Body of pancreas (tissue), 4 donors: ENCODE measurements at regions not wholly inside any gene's neighbourhood (a gene's known extent, or its start where the extent isn't known, plus 50 kb on each side); places are given as distances from the start of the nearest gene placed in this dataset.

Experiments used
- ATAC-seq: fragments of 150-250 bp; one replicate; pipeline ENCODE4 v1.9.1; 2016
- DNase-seq, 4 donors: peaks; one replicate each; pipeline ENCODE4 v3.0.0-alpha.2; 2019
- H3K27ac ChIP-seq, 4 donors: fragments of 200-600 bp; sonication (generic); 1 replicate in 3 of 4; 2 replicates in 1 of 4; pipeline versions ENCODE4 v1.5.1 to v1.6.1; 2016 to 2019; ENCODE audit warnings: mild to moderate bottlenecking in 1 of 4, mixed read lengths in 1 of 4, moderate library complexity in 1 of 4
- H3K27me3 ChIP-seq, 2 donors: fragments of 200-600 bp; sonication (generic); one replicate each; pipeline ENCODE4 v1.6.0; 2016; ENCODE audit warnings: mild to moderate bottlenecking in 1 of 2
- H3K36me3 ChIP-seq, 2 donors: fragments of 200-600 bp; sonication (generic); replicated peaks in 1 of 2; 2 replicates each; pipeline ENCODE4 v1.5.1; 2016; ENCODE audit warnings: low read depth in 2 of 2; ENCODE audit not compliant: insufficient read depth in 1 of 2
- H3K4me1 ChIP-seq: fragments of 200-600 bp; sonication (generic); one replicate; pipeline ENCODE4 v1.6.0; 2016
- H3K4me3 ChIP-seq, 2 donors: fragments of 200-600 bp; sonication (generic); 1 replicate in 1 of 2; 2 replicates in 1 of 2; pipeline ENCODE4 v1.5.1; 2016 to 2019
- H3K9me3 ChIP-seq, 3 donors: fragments of 200-600 bp; sonication (generic); 1 replicate in 2 of 3; 2 replicates in 1 of 3; pipeline ENCODE4 v1.5.1; 2016
- POLR2A ChIP-seq, 3 donors: fragments of 450-650 bp; IDR thresholded peaks; one replicate each; pipeline ENCODE4 v1.6.1; 2016; ENCODE audit warnings: antibody characterized with exemption in 3 of 3, mild to moderate bottlenecking in 2 of 3
- WGBS, 2 donors: methylation state at CpG; one replicate each; pipeline ENCODE4 v1.1.5; 2017; 5-methylcytosine and 5-hydroxymethylcytosine counted together
- intact Hi-C: fragments of 100-400 bp; cut with DNase I; formaldehyde crosslinking; loops from one replicate; pipeline ENCODE4 v1.15.1; 2023
- TF ChIP-seq, protein P1 (sequence below), 7 experiments: fragments of 450-650 bp in 4 of 7; fragments of 200-600 bp in 3 of 7; sonication (generic) in 3 of 7; IDR thresholded peaks; one replicate each; pipeline ENCODE4 v1.5.1; 2016 to 2019; ENCODE audit warnings: antibody characterized with exemption in 7 of 7

DNA sequence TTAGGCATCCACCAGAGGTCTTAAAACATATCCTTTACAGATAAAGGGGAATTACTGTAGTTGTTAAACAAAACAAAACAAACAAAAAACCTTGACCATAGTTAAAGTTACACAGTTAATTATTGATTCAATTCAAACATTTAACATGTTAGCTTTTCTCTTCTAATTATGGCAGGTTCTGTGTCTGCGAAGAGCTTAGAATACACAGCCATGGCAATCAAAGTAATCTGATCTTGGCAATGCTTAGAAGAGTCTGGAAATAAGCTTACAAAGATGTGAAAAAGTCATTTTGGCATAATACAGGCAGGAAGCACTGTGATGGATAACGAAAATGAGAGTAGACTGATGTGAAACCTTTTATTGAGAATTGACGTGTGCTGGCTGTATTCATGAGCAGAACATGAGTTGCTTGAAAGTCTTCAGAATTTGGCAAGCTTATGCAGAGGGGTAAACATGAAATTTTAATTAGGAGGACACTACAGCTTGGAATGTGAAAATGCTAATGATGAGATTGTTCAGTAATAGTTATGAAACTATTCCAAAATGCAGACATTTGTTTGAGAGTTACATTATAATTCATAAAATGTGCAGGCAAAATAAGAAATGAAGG lies 629.6 kb downstream of the FSCB start:
- DNase-seq = no peak
- H3K9me3 ChIP-seq = no peaks in the 10 kb centered on the region
- H3K36me3 ChIP-seq = no peaks in the 10 kb centered on the region
- TF ChIP-seq POLR2A (IDR thresholded peaks at IDR 0.05) = no peak
- TF ChIP-seq, protein P1, sequence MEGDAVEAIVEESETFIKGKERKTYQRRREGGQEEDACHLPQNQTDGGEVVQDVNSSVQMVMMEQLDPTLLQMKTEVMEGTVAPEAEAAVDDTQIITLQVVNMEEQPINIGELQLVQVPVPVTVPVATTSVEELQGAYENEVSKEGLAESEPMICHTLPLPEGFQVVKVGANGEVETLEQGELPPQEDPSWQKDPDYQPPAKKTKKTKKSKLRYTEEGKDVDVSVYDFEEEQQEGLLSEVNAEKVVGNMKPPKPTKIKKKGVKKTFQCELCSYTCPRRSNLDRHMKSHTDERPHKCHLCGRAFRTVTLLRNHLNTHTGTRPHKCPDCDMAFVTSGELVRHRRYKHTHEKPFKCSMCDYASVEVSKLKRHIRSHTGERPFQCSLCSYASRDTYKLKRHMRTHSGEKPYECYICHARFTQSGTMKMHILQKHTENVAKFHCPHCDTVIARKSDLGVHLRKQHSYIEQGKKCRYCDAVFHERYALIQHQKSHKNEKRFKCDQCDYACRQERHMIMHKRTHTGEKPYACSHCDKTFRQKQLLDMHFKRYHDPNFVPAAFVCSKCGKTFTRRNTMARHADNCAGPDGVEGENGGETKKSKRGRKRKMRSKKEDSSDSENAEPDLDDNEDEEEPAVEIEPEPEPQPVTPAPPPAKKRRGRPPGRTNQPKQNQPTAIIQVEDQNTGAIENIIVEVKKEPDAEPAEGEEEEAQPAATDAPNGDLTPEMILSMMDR (IDR thresholded peaks at IDR 0.05) = no peak
- no peak overlapping the region for H3K27ac ChIP-seq
- 6 to 9% methylated on average over 3 of the region's 3 CpGs for WGBS, 2 donors
- H3K27me3 ChIP-seq = no peaks in the 10 kb centered on the region
- intact Hi-C loops = no loop called here
- peaks cover 6% of the 10 kb centered on the region for H3K4me1 ChIP-seq
- no peak for ATAC-seq
- H3K4me3 ChIP-seq = no peak overlapping the region

DNA sequence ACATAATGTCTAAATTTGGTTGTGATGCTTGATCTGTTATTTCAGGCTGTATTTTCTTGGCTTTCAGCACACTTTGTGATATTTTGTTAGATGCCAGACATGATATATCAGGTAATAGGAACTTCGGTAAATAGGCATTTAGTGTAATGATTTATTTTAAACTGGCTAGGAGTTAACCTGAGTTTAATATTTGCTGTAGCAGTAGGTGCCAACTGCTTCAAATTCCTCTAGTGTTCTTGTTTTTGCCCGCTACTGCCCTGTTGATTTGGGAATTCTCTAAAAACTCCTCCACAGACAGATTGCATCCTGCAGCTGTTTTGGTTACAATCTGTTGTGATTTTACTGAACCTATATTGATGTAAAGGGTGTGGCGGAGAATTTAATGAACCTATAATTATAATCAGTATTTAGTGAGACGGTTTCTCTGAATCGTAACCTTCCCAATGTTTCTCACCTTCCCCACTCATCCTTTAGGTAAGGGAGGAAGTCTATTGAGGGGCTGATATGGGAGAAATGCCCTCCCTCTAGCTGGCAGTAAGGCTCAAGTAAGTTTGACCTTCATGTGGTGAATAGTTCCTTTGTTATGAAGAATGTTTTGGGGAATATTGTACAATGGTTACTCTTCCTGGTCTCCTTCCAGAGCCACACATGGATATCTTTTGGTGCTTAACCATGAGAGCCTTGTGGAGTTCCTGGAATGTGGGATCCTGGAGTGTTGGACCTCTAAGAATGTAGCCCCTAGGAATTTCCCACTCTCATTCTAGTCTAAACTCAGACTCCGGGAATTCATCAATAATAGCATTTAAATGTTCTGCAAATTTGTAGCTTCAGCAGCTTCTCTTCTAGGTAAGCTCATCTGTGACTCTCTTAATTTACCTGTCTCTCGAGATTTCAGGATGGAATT lies 634.1 kb downstream of the FSCB start:
- no peaks in the 10 kb centered on the region for H3K36me3 ChIP-seq
- no peak for TF ChIP-seq POLR2A (IDR thresholded peaks at IDR 0.05)
- TF ChIP-seq, protein P1 (IDR thresholded peaks at IDR 0.05) = no peak
- ATAC-seq (peak; percentile 74), DNase-seq (no peak)
- intact Hi-C loops = no loop called here
- no peaks in the 10 kb centered on the region for H3K27me3 ChIP-seq
- H3K27ac ChIP-seq = peak overlapping the region in 3 of 4 donors; percentile 18 to 67 (median 63)
- H3K9me3 ChIP-seq = no peaks in the 10 kb centered on the region
- WGBS, 2 donors = 30 to 33% methylated on average over 6 to 7 of the region's 7 CpGs
- no peak overlapping the region for H3K4me3 ChIP-seq
- H3K4me1 ChIP-seq = peaks cover 18% of the 10 kb centered on the region

DNA sequence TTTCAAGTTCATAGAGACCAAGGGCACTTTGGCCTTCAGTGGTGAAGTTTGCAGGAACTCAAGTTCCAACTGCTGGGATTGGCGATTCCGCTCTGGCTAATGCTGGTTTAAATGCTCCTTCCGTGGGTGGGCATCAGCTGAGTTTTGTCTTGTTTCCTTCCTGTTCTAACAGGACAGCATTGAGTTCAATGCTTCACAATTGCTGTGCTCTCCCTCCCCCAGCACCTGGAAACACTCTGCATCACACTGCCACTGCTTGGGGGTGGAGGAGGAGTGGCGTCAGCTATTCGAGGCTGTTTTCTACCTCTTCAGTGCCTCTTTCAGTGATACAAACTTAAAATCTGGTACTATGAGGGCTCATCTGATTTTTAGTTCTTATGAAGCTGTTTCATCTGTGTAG lies 634.9 kb downstream of the FSCB start:
- Histone ChIP-seq H3K27ac (peak overlapping the region in 2 of 4 donors; percentile 63 to 67), H3K27me3 (no peaks in the 10 kb centered on the region), H3K4me1 (peaks cover 12% of the 10 kb centered on the region), H3K4me3 (no peak overlapping the region), H3K36me3 (no peaks in the 10 kb centered on the region), H3K9me3 (no peaks in the 10 kb centered on the region)
- no peak for TF ChIP-seq POLR2A (IDR thresholded peaks at IDR 0.05)
- TF ChIP-seq, protein P1 (IDR thresholded peaks at IDR 0.05) = no peak
- 55 to 58% methylated on average over 3 to 5 of the region's 5 CpGs for WGBS, 2 donors
- DNase-seq (peak in 1 of 4 donors; percentile 3), ATAC-seq (no peak)
- intact Hi-C loops = no loop called here

DNA sequence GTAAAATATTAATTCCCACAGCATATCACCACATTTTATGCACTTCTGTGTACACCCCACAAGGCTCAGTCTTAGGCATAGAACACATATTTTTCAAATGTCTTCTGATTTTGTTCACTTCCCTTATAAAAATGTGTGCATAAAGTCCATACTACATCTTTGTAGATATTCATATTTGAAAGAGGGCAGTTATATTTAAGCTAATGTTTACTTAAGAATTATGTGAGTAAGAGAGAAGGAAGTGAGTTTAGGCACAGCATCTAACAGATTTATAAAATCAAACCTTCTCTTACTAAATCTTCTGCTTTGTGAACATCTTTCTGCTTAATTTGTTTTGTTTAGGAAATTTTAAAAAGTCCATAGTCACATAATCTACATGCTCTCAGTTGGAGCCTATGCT lies 648.1 kb downstream of the FSCB start:
- Histone ChIP-seq H3K36me3 (no peaks in the 10 kb centered on the region), H3K9me3 (no peaks in the 10 kb centered on the region), H3K27me3 (no peaks in the 10 kb centered on the region), H3K4me1 (no peaks in the 10 kb centered on the region), H3K27ac (no peak overlapping the region), H3K4me3 (no peak overlapping the region)
- intact Hi-C loops = no loop called here
- no peak for DNase-seq
- TF ChIP-seq POLR2A (IDR thresholded peaks at IDR 0.05) = no peak
- TF ChIP-seq, protein P1 (IDR thresholded peaks at IDR 0.05) = no peak
- ATAC-seq = no peak
